Peyer's patch (tissue), 4 donors: ENCODE measurements at regions not wholly inside any gene's neighbourhood (a gene's known extent, or its start where the extent isn't known, plus 50 kb on each side); places are given as distances from the start of the nearest gene placed in this dataset.

Experiments used
- DNase-seq, 3 donors: peaks; one replicate each; pipeline ENCODE4 v3.0.0-alpha.2; 2017 to 2019
- H3K27ac ChIP-seq, 4 donors: fragments of 200-600 bp; sonication (generic); one replicate each; pipeline ENCODE4 v1.5.1; 2016 to 2019
- H3K27me3 ChIP-seq, 2 donors: fragments of 200-600 bp; sonication (generic); one replicate each; pipeline ENCODE4 v1.5.1; 2019
- H3K36me3 ChIP-seq, 3 donors: fragments of 200-600 bp; sonication (generic); one replicate each; pipeline ENCODE4 v1.5.1; 2016 to 2019
- H3K4me1 ChIP-seq, 4 donors: fragments of 200-600 bp; sonication (generic); one replicate each; pipeline ENCODE4 v1.5.1; 2016 to 2019
- H3K4me3 ChIP-seq, 4 donors: fragments of 200-600 bp; sonication (generic); 1 replicate in 3 of 4; 2 replicates in 1 of 4; pipeline ENCODE4 v1.5.1; 2016 to 2019; ENCODE audit warnings: mild to moderate bottlenecking in 1 of 4
- H3K9me3 ChIP-seq, 4 donors: fragments of 200-600 bp; sonication (generic); one replicate each; pipeline ENCODE4 v1.5.1; 2016 to 2019; ENCODE audit warnings: mild to moderate bottlenecking in 1 of 4
- CTCF ChIP-seq, 6 experiments: fragments of 450-650 bp in 4 of 6; fragments of 200-600 bp in 2 of 6; sonication (generic) in 1 of 6; IDR thresholded peaks; one replicate each; pipeline ENCODE4 v1.5.1; 2017 to 2019; ENCODE audit warnings: antibody characterized with exemption in 6 of 6, mild to moderate bottlenecking in 3 of 6, moderate library complexity in 1 of 6
- POLR2A ChIP-seq, 2 donors: fragments of 450-650 bp; IDR thresholded peaks; one replicate each; pipeline ENCODE4 v1.5.1; 2017; ENCODE audit warnings: antibody characterized with exemption in 2 of 2, mild to moderate bottlenecking in 2 of 2, moderate library complexity in 2 of 2

GRCh38 chr2:185658750-185659149, 79.9 kb upstream of the FSIP2 start:
- no peaks in the 10 kb centered on the region for H3K9me3 ChIP-seq
- no peak overlapping the region for H3K4me3 ChIP-seq
- no peak for DNase-seq
- no peaks in the 10 kb centered on the region for H3K36me3 ChIP-seq
- no peak for TF ChIP-seq POLR2A (IDR thresholded peaks at IDR 0.05)
- no peak for TF ChIP-seq CTCF (IDR thresholded peaks at IDR 0.05)
- no peaks in the 10 kb centered on the region for H3K4me1 ChIP-seq
- H3K27ac ChIP-seq, result no peak overlapping the region
- H3K27me3 ChIP-seq, result no peaks in the 10 kb centered on the region

GRCh38 chr2:185663811-185664210, 74.8 kb upstream of the FSIP2 start:
- Histone ChIP-seq H3K4me1 (no peaks in the 10 kb centered on the region), H3K9me3 (no peaks in the 10 kb centered on the region), H3K27me3 (no peaks in the 10 kb centered on the region), H3K36me3 (no peaks in the 10 kb centered on the region), H3K4me3 (no peak overlapping the region), H3K27ac (no peak overlapping the region)
- DNase-seq, result no peak
- no peak for TF ChIP-seq POLR2A (IDR thresholded peaks at IDR 0.05)

GRCh38 chr2:185664384-185664783, 74.2 kb upstream of the FSIP2 start:
- Histone ChIP-seq H3K4me1 (no peaks in the 10 kb centered on the region), H3K36me3 (no peaks in the 10 kb centered on the region), H3K9me3 (no peaks in the 10 kb centered on the region)

GRCh38 chr2:185665251-185665814, 73.3 kb upstream of the FSIP2 start:
- no peaks in the 10 kb centered on the region for H3K36me3 ChIP-seq

More at GRCh38 chr2:185664384-185664783, 74.2 kb upstream of the FSIP2 start:
- H3K27ac ChIP-seq, result no peak overlapping the region
- H3K27me3 ChIP-seq, result no peaks in the 10 kb centered on the region
- no peak for TF ChIP-seq POLR2A (IDR thresholded peaks at IDR 0.05)
- TF ChIP-seq CTCF (IDR thresholded peaks at IDR 0.05), result no peak
- DNase-seq, result no peak
- no peak overlapping the region for H3K4me3 ChIP-seq

GRCh38 chr2:185667452-185667851, 71.2 kb upstream of the FSIP2 start:
- Histone ChIP-seq H3K4me3 (no peak overlapping the region), H3K9me3 (no peaks in the 10 kb centered on the region), H3K36me3 (no peaks in the 10 kb centered on the region), H3K4me1 (no peaks in the 10 kb centered on the region), H3K27me3 (no peaks in the 10 kb centered on the region), H3K27ac (no peak overlapping the region)
- TF ChIP-seq POLR2A (IDR thresholded peaks at IDR 0.05) (no peak), CTCF (IDR thresholded peaks at IDR 0.05) (no peak)
- DNase-seq, result no peak

More at GRCh38 chr2:185665251-185665814, 73.3 kb upstream of the FSIP2 start:
- TF ChIP-seq POLR2A (IDR thresholded peaks at IDR 0.05) (no peak), CTCF (IDR thresholded peaks at IDR 0.05) (no peak)
- H3K27ac ChIP-seq, result no peak overlapping the region
- no peaks in the 10 kb centered on the region for H3K4me1 ChIP-seq
- no peak for DNase-seq
- H3K4me3 ChIP-seq, result no peak overlapping the region
- H3K9me3 ChIP-seq, result no peaks in the 10 kb centered on the region
- no peaks in the 10 kb centered on the region for H3K27me3 ChIP-seq

- Histone ChIP-seq H3K4me1 (no peaks in the 10 kb centered on the region), H3K4me3 (no peak overlapping the region), H3K36me3 (no peaks in the 10 kb centered on the region), H3K27me3 (no peaks in the 10 kb centered on the region), H3K27ac (no peak overlapping the region), H3K9me3 (no peaks in the 10 kb centered on the region)
- no peak for DNase-seq
- TF ChIP-seq POLR2A (IDR thresholded peaks at IDR 0.05) (no peak), CTCF (IDR thresholded peaks at IDR 0.05) (no peak)
These were observed 69.9 kb upstream of the FSIP2 start for GRCh38 chr2:185668710-185669109.
